ENCODE measurements at regions not wholly inside any gene's neighbourhood (a gene's known extent, or its start where the extent isn't known, plus 50 kb on each side); places are given as distances from the start of the nearest gene placed in this dataset.

- Mint-ChIP-seq H3K27ac (no peak overlapping the region), H3K9me3 (peaks cover 6 to 11% of the 10 kb centered on the region in 2 donors), H3K27me3 (ENCODE audit: low read depth in 2 of 2) (no peaks in the 10 kb centered on the region), H3K36me3 (no peaks in the 10 kb centered on the region), H3K4me3 (no peak overlapping the region), H3K4me1 (no peaks in the 10 kb centered on the region)
- 100% methylated on average over 1 of the region's 2 CpGs for WGBS (ENCODE audit: insufficient coverage)
- intact Hi-C loops (cut with micrococcal nuclease), result no loop called here
- H3K27me3 ChIP-seq (ENCODE audit: control insufficient read depth, insufficient read depth, low read length), result no peaks in the 10 kb centered on the region
- TF ChIP-seq, protein P1, sequence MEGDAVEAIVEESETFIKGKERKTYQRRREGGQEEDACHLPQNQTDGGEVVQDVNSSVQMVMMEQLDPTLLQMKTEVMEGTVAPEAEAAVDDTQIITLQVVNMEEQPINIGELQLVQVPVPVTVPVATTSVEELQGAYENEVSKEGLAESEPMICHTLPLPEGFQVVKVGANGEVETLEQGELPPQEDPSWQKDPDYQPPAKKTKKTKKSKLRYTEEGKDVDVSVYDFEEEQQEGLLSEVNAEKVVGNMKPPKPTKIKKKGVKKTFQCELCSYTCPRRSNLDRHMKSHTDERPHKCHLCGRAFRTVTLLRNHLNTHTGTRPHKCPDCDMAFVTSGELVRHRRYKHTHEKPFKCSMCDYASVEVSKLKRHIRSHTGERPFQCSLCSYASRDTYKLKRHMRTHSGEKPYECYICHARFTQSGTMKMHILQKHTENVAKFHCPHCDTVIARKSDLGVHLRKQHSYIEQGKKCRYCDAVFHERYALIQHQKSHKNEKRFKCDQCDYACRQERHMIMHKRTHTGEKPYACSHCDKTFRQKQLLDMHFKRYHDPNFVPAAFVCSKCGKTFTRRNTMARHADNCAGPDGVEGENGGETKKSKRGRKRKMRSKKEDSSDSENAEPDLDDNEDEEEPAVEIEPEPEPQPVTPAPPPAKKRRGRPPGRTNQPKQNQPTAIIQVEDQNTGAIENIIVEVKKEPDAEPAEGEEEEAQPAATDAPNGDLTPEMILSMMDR (IDR thresholded peaks at IDR 0.05), result no peak
- DNase-seq, result no peak
- H3K4me3 ChIP-seq (ENCODE audit: low read length), result no peak overlapping the region
- no peaks in the 10 kb centered on the region for H3K4me1 ChIP-seq (ENCODE audit: control insufficient read depth, insufficient read depth, low read length)
- ATAC-seq, result no peak
- H3K27ac ChIP-seq (ENCODE audit: low read length), result no peak overlapping the region
- no peaks in the 10 kb centered on the region for H3K9me3 ChIP-seq (ENCODE audit: control insufficient read depth, insufficient read depth, low read length)
- no peaks in the 10 kb centered on the region for H3K36me3 ChIP-seq (ENCODE audit: control insufficient read depth, insufficient read depth, low read length)
Observed at GRCh38 chr5:8857051-8857450, 688.8 kb downstream of the SEMA5A start.

GRCh38 chr5:8861764-8862163, 684.1 kb downstream of the SEMA5A start:
- H3K4me3 ChIP-seq (ENCODE audit: low read length), result no peak overlapping the region
- DNase-seq (no peak), ATAC-seq (no peak)
- H3K9me3 ChIP-seq (ENCODE audit: control insufficient read depth, insufficient read depth, low read length), result no peaks in the 10 kb centered on the region
- TF ChIP-seq, protein P1 (IDR thresholded peaks at IDR 0.05), result no peak
- no peak overlapping the region for H3K27ac ChIP-seq (ENCODE audit: low read length)
- no peak overlapping the region for H3K27ac Mint-ChIP-seq
- WGBS (ENCODE audit: insufficient coverage), result 69% methylated on average over 5 of the region's 5 CpGs
- no peaks in the 10 kb centered on the region for H3K36me3 Mint-ChIP-seq
- intact Hi-C loops (cut with micrococcal nuclease), result no loop called here
- H3K27me3 Mint-ChIP-seq (ENCODE audit: low read depth in 2 of 2), result no peaks in the 10 kb centered on the region
- peaks cover 3 to 11% of the 10 kb centered on the region in 2 donors for H3K9me3 Mint-ChIP-seq
- no peaks in the 10 kb centered on the region for H3K27me3 ChIP-seq (ENCODE audit: control insufficient read depth, insufficient read depth, low read length)
- no peaks in the 10 kb centered on the region for H3K4me1 Mint-ChIP-seq
- no peak overlapping the region for H3K4me3 Mint-ChIP-seq
- no peaks in the 10 kb centered on the region for H3K4me1 ChIP-seq (ENCODE audit: control insufficient read depth, insufficient read depth, low read length)
- no peaks in the 10 kb centered on the region for H3K36me3 ChIP-seq (ENCODE audit: control insufficient read depth, insufficient read depth, low read length)

DNA sequence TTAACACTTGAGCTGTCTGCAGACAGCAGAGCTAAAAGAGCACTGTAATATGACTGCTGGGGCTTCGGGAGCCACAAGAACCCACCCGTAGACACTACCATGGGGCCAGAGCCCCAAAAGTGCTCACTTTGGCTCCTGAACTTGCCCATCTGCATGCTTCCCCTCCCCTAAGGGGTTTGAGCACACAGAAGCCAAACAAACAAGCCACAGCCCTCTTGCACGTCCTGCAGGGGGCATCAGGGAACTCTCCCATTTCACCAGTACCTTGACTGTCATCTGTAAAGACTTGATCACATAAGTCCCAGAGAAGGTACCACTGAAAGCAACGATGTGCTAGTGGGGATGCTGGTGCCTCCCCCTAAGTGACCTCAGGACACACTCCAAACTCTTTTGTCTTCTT, 681.8 kb downstream of the SEMA5A start:
- H3K4me1 ChIP-seq (ENCODE audit: control insufficient read depth, insufficient read depth, low read length), result no peaks in the 10 kb centered on the region
- WGBS (ENCODE audit: insufficient coverage), result 57% methylated on average over 3 of the region's 4 CpGs
- Mint-ChIP-seq H3K9me3 (peaks cover 3 to 7% of the 10 kb centered on the region in 2 donors), H3K27ac (no peak overlapping the region), H3K27me3 (ENCODE audit: low read depth in 2 of 2) (no peaks in the 10 kb centered on the region), H3K4me1 (no peaks in the 10 kb centered on the region), H3K36me3 (no peaks in the 10 kb centered on the region), H3K4me3 (no peak overlapping the region)
- no peaks in the 10 kb centered on the region for H3K9me3 ChIP-seq (ENCODE audit: control insufficient read depth, insufficient read depth, low read length)
- no peak overlapping the region for H3K27ac ChIP-seq (ENCODE audit: low read length)
- intact Hi-C loops (cut with micrococcal nuclease), result no loop called here
- no peaks in the 10 kb centered on the region for H3K36me3 ChIP-seq (ENCODE audit: control insufficient read depth, insufficient read depth, low read length)
- TF ChIP-seq, protein P1 (IDR thresholded peaks at IDR 0.05), result no peak
- no peak overlapping the region for H3K4me3 ChIP-seq (ENCODE audit: low read length)
- ATAC-seq (no peak), DNase-seq (no peak)
- H3K27me3 ChIP-seq (ENCODE audit: control insufficient read depth, insufficient read depth, low read length), result no peaks in the 10 kb centered on the region

GRCh38 chr5:8865266-8865665, 680.6 kb downstream of the SEMA5A start:
- no peak overlapping the region for H3K27ac ChIP-seq (ENCODE audit: low read length)
- Mint-ChIP-seq H3K27ac (no peak overlapping the region), H3K4me3 (no peak overlapping the region), H3K9me3 (peaks cover 0 to 7% of the 10 kb centered on the region in 2 donors), H3K36me3 (no peaks in the 10 kb centered on the region), H3K4me1 (no peaks in the 10 kb centered on the region), H3K27me3 (ENCODE audit: low read depth in 2 of 2) (no peaks in the 10 kb centered on the region)
- WGBS (ENCODE audit: insufficient coverage), result 73% methylated on average over 3 of the region's 5 CpGs
- no peaks in the 10 kb centered on the region for H3K4me1 ChIP-seq (ENCODE audit: control insufficient read depth, insufficient read depth, low read length)
- intact Hi-C loops (cut with micrococcal nuclease), result no loop called here
- ATAC-seq (no peak), DNase-seq (no peak)
- no peaks in the 10 kb centered on the region for H3K27me3 ChIP-seq (ENCODE audit: control insufficient read depth, insufficient read depth, low read length)
- H3K36me3 ChIP-seq (ENCODE audit: control insufficient read depth, insufficient read depth, low read length), result no peaks in the 10 kb centered on the region
- H3K4me3 ChIP-seq (ENCODE audit: low read length), result no peak overlapping the region
- H3K9me3 ChIP-seq (ENCODE audit: control insufficient read depth, insufficient read depth, low read length), result no peaks in the 10 kb centered on the region
- TF ChIP-seq, protein P1 (IDR thresholded peaks at IDR 0.05), result no peak

Measured in natural killer cell (primary cell).